HS-27A (cell line): ENCODE measurements at regions not wholly inside any gene's neighbourhood (a gene's known extent, or its start where the extent isn't known, plus 50 kb on each side); places are given as distances from the start of the nearest gene placed in this dataset.

Source experiments
- DNase-seq: peaks from one replicate; pipeline ENCODE4 v3.0.0-alpha.2; 2012; ENCODE audit warnings: low read depth, missing footprints

DNA sequence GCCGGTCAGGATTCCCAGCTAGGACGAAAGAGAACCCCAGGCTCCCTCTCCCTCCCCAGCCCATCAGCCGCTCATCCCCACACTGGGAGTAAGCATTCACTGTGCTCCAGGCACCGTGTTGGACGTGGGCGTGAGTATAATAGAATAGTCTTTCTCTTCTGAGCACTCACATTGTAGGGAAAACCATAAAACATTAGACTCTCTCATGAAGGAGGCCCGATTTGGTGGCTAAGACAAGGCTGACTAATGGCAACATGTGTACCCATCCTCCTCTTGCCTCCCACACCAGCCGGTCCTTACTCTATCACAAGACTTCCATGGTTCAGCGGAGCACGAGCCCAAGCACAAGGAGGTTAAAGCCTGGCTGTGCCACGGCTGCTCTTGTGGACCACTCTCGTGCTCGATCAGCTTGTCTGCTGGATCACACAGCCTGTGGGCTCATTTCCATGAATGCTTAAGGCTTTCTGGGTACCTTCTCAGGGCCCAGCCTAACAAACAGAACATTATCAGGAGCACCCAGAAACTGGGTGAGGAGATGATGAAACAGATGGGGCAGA, 540.9 kb upstream of the RAB6C start:
- no peak for DNase-seq

DNA sequence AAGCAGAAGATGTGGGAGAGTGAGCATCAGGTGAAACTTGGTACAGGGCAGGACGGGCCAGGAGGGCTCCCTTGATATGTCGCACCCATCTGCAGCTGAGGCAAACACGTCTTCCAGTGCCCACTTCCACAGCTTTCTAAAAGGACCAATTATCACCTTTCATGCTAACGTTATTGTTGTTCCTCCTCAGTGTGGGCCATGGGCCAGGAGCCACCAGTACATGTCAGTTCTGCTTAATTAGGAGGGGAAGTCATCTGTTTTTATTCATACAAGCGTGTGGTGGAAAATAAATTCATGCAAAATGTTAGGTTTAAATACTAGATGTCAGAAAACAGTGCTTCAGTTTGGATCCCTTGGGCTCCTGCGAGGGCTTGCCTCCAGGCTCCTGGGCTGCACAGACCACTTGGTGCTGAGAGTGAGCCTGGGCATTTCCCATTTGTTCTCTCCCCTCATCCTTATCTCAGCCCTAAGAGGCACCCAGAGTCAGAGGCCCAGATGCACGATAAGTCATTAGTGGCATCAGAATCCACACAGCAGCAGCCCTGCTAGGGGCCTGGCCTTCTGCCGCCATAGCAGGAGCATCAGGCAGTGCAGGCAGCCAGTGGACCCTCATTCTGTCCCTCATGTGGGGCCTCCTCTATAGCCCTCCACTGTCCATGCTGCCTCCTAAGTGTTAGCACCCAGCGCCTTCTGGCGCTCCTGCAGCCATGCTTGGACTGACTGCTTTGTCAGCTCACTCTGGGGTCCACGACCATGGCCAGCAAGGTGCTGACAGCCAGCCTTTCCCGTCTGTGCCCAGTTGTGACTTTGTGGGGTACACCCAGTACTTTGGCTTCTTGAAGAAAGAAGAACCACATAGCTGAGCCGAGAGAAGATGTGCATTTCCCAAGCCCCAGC, 539.8 kb upstream of the RAB6C start:
- no peak for DNase-seq

- DNase-seq: no peak
Observed at GRCh38 chr2:129441610-129442009, 537.9 kb upstream of the RAB6C start.

- DNase-seq: no peak
Observed at GRCh38 chr2:129443235-129443864, 536.1 kb upstream of the RAB6C start.

GRCh38 chr2:129443865-129444739, 535.4 kb upstream of the RAB6C start:
- DNase-seq: no peak

DNA sequence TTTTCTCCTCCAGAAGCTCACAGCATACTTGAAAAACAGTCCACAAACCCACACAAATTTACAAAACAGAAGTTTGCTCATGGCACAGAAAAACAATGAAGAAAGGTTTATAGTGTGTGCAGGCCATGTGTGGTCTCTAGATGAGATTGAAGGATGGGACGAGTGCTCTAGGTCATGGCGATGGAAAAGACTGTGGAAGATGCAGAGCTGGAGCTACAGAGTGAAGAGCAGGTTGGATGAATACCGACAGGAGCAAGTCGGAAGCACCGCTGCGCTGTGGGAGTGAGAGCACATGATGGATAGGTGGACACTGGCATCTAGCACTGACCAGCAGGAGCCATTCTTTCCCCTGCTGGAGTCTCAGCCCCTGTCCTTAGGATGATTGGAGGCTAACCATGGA, 534.7 kb upstream of the RAB6C start:
- DNase-seq: no peak

GRCh38 chr2:129456691-129457090, 522.8 kb upstream of the RAB6C start:
- no peak for DNase-seq

GRCh38 chr2:129457277-129457818, 522.1 kb upstream of the RAB6C start:
- no peak for DNase-seq

GRCh38 chr2:129458006-129458405, 521.5 kb upstream of the RAB6C start:
- DNase-seq: no peak

GRCh38 chr2:129458436-129458835, 521.0 kb upstream of the RAB6C start:
- DNase-seq: no peak

DNA sequence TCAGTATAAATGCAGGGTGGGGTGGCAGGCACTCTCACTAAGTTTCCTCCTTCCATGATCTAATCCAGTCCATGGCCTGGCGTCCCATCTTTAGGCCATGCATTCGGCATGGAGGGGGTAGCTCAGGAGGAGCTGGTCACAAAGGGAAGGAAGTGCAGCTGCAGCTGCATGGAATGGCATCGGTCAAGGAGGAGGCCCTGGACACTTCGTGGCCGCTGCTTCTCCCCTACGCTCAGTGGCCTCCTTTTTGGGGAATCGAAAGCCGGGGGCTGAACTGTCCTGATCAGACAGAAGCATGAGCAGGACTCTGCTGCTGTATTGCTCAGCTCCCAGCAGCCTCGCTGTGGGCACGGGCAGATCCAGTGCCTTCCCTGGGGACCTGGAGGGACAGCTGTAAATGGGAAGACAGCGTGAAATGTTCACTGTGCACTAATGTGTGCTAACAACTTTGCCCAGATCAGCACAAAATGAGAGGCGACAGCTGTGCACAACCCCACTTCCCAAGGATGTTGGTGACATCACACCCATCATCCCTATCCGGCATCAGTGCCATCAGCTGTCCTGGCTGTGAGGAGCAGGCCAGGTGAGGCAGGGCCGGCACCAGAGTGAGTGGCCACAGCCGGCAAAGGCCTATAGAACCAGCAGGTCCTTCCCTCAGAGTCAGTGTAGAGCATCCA, 520.1 kb upstream of the RAB6C start:
- DNase-seq: no peak

DNA sequence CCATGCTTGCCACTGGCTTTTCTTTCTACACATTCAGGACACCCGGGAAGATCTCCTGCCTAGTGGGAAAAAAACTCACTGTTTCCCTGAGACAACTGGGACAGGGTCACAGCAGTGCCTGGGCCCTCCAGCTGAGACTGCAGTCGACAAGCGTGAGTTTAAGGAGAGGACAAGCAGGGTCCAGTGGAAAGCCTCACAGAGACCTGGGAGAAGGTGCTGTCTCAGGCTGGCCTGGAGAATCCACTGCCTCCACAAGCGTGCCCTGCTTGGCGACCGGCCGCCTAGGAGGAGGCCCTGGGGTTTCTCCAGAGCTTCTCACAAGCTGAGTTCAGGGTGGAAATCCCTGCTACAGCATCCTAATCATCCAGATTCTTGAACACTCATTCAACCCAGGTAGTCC, 519.6 kb upstream of the RAB6C start:
- DNase-seq: no peak

GRCh38 chr2:129460299-129461198, 518.9 kb upstream of the RAB6C start:
- no peak for DNase-seq

DNA sequence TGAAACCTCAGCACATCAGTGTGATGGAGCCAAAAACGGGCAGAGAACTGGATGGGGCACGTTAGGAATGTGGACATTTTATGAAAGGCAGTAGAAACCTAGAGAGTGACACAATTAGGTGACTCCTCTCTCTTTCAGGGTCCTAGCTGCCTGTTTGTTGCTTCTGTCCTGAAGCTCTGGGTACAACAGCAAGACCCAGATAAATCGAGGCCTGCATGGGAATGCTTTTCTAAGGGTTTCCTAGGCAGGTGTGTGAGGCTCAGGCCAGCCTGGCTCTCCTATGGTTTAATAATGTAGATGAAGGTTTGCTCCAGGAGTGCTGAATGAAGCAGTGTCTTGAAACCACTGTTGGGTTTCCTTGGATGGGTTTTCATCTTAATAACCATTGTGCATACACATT, 517.1 kb upstream of the RAB6C start:
- no peak for DNase-seq

DNA sequence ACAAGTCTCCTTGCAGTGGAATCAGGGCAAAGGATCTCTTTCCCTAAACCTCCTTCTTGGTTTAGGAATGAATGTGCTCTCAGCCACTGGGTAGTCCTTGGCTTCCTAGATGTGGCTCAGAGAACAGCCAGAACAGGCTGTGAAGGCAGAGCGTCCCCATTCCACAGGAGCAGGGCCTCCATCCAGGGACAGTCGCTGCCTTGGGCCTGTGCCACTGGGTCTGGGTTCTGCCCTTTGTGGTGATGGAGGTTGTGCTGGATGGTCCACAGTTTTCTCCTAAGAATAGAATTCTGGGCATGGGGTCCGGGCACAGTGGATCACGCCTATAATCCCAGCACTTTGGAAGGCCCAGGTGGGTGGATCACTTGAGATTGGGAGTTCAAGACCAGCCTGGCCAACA, 516.5 kb upstream of the RAB6C start:
- no peak for DNase-seq

DNA sequence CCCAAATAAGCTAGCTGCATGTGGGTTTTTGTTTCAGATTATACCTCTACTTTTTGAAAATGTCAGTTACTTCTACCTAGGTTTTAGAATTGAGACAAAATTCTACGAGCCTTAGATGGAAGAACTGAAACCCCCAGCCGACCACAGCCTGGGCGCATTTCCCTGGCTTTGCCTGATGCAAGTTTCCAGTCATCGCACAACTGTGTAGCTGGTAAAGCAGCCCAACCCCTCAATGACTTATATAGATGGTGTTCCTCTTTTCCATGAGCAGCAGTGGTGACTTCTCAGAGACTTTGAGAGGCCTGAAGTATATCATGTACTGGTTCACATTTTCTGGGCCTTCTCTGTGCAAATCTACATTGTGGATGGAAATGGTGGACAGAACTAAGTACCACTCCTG, 515.4 kb upstream of the RAB6C start:
- no peak for DNase-seq

DNA sequence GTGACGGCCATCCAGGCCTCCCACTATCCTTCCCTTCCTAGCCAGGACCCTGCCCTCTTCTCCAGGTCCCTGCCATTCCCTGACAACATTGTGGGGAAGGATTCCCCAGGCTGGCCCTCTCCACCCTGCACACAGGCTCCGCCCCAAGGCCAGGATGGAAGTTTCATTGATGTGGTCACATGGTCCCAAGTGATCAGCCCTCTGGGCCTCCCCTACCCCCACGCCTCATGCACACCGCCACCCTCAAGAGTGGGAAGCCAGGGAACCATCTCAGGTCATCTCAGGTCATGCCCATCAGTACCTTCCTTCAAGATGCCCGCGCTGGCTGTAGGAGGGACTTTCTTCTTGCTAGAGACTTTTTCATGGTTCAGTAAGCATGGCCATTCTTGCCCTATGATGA, 514.8 kb upstream of the RAB6C start:
- DNase-seq: no peak

GRCh38 chr2:129465045-129465444, 514.4 kb upstream of the RAB6C start:
- DNase-seq: no peak

DNA sequence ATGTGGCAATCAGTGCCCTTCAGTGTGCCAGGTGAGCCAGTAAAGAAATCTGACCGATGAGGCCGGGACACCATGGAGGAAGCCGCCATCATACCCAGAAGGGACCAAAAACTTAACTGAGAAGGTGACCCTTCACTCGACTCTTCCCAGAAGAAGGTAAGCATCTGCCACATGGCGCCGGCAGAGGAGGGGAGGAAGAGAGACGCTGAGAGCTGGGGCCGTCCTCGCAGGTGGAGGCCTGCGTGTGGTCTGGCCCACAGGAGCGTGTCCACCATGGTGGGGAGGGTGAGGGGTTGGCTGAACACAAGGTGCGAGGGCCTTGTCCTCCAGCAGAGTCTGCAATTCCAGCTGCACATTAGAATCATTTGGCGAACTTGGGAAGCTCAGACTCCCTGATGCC, 513.1 kb upstream of the RAB6C start:
- DNase-seq: no peak

DNA sequence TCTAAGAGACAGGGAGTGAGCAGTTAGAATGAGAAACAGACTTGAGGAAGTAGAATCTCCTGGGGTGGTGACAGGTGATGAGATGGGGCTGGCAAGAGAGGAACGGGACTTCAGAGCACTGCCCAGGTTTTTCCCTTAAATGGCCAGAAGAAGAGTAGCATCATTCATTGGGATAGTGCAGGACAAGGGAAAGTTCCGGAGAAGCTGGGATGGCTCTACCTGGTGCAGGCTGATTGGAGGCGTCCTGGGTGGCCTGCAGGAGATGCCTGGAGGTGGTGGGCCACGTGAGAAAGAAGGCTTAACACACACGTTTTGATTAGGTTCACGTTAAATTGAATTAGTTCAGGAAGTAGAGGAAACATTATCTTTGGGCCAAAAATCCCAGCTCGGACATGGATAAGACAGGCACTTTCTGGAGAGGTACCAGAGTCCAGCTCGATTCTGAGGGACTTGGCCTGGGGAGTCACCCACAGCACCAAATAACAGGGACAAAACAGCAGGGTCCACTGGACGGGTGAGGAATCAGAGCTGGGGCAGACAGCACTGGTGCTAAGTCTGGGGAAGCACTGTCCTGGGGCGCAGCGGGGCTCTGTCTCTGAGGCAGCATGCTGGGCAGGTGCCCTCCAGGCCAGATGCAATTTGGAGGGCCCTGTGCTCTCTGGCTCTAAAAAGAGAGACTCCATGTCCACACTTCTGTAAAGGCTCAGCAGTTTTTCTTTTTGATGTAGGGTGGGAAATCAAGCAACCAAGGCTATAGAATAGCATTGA, 512.3 kb upstream of the RAB6C start:
- DNase-seq: no peak
